HG03469 (cell line): ENCODE measurements at regions not wholly inside any gene's neighbourhood (a gene's known extent, or its start where the extent isn't known, plus 50 kb on each side); places are given as distances from the start of the nearest gene placed in this dataset.
A peak's percentile ranks its signal among the peaks of the same experiment; 100 is the strongest.

Experiments
- ATAC-seq: cut with Tn5 transposase; IDR thresholded peaks from one replicate; pipeline ENCODE4 v1.9.1; 2021; ENCODE audit warnings: mild to moderate bottlenecking, moderate library complexity, moderate number of reproducible peaks; ENCODE audit not compliant: unreplicated experiment

GRCh38 chr3:177820683-177821316 lies 623.5 kb upstream of the TBL1XR1 start:
- ATAC-seq: peak; percentile 77

DNA sequence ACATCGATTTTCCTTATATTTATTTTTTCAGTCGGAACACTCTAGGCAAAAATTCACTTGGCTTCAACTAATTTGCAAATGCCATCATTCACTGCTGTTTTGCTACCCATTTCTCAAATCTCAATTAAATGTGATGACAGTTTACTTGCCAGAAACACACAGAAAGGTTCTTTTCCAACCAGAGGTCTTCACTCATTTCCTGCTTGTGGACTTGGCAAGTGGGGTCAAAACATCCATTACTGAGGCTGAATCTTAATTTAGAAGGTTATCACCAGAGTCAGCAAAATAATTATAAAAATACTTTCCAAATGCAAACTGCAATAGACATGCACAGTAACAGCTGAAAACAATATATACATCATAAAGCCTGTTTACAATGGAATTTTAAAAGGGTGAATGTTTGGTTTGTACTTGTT lies 625.4 kb upstream of the TBL1XR1 start:
- no peak for ATAC-seq

- no peak for ATAC-seq
These were observed 626.5 kb upstream of the TBL1XR1 start for GRCh38 chr3:177823701-177824189.

DNA sequence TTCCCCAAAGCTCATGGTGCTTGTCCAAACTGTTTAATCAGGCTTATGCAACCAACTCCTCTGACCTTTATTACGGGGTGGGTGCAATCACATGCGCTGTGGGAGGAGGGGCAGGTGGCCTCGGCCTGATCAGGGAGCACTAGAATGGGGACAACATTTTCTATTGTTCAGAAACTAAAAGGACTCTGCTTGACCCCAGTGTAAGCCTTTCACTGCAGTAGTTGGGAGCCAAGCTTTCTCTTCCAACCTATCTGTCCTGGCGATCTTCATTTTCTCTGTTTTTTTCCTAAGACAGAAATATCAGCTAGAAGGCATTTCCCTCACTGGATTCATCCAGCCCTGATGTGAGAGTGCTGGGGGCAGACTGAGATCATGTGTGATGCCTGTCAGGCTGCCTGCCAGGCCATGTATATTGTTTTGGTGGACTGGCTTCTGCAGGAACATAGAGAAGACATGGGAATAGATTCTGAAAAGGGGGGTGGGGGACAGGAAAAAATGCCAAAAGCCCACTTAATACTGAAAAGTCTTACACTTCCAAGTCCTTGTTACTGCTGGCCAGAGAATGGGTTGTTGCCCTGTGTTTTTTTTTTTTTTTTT lies 627.0 kb upstream of the TBL1XR1 start:
- no peak for ATAC-seq

DNA sequence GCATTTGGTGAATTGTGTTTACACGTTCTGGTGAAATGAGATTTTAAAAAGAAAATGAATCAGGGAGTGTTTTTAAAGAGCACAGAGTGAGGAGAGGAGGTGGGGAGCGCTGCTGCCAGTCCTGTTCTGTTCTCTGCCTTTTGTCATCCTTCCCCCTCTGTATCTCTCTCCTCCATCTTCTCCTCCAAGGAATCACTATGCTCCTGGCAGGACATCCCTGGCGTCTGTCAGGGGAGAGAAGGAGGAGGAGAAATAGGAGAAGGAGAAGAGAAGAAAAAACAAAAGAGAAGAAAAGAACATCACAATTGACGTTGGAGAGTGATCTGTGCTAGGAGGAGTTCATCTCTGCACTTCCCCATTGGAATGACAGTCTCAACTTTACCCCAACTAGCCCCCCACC lies 627.6 kb upstream of the TBL1XR1 start:
- no peak for ATAC-seq

GRCh38 chr3:177826253-177826652 lies 629.0 kb upstream of the TBL1XR1 start:
- no peak for ATAC-seq

GRCh38 chr3:177827511-177828207 lies 630.4 kb upstream of the TBL1XR1 start:
- ATAC-seq: peak; percentile 54

DNA sequence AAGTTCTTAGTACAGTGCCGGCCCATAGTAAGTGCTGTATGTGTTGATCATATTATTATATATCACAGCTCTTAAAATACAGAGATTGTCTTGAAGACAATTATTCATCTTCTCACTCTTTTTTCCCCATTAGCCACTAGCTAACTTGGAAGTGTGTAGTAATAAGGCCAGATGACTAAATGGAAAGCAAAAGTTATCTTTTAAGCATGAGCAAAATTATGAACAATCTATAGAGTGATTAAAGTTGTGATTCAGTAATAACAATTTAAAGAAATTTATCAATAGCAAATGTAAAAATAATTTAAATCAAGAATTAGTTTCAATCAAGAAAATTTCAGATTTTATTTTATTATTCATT lies 630.9 kb upstream of the TBL1XR1 start:
- ATAC-seq: no peak

DNA sequence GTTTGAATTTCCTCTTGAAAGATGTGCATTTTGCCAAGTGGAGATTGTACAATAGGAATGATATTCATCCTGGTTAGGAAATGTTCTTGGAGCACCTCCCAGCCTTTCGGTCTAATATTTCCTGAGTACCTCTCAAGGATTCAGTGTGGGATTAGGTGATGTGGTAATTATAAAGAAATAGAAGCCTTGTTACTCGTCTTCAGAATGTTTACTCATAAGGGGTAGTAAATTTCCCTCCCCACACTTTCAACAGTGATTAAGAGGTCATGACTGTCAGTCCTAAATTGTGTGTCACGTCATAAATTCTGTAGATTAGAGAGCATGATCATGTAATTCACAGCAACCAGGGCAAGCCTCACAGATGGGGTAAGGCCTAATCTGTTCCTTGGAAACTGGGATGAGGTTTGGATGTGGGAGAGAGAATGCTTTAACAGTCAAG lies 633.1 kb upstream of the TBL1XR1 start:
- no peak for ATAC-seq

DNA sequence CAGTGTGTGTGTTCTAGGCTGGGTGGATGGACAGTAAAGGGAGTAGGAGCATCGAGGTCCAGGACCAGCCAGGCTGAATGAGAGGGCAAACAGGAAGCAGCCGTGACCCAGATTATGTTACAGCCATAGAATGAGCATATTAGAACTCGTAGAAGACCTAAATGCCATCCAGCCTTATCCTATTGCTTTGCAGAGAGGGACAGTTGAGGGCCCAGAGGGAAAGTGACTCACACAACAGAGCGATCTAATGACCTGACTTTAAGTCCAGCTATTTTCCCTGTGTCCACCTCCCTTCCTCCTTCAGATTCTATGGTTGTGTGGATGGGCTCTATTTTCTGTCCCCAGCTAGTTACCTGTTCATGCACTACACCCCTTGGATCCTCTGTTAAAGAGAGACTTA lies 634.1 kb upstream of the TBL1XR1 start:
- ATAC-seq: no peak

DNA sequence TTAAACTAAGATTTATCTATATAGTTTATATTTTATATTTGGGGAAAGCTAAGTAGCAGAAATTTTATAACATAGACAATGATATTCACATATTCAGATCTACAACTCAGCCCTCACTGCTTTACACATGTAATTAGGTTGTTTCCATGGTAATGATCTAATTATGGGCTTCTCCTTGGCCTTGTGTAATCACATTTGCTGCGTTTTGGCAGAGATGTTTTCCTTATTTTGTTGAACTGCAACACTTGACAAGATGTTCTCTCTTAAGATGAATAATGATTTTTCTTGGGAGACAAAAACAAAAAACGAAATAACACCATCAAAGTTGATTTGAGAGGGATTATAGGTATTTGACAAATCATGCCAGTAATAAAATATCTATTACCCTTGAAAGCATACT lies 635.6 kb upstream of the TBL1XR1 start:
- ATAC-seq: no peak

GRCh38 chr3:177833332-177833731 lies 636.0 kb upstream of the TBL1XR1 start:
- no peak for ATAC-seq

DNA sequence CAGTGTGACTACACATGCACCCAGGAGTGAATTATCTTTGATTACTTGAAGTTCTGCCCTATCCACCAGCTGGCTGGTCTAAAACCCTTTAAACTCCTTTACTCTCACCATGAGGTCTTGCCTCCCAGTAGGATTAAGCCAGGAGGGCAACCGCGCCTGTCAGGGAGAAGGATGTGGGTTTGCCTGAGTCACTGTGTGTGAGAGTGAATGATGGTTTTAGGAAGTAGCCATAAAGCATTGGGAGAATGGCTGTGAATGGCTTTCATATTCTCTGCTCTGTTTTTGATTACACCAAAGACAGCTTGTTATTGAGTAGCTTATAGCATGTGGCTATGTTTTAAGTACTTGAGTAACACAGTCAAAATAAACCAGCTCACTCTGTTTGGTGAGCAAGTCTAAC lies 637.7 kb upstream of the TBL1XR1 start:
- no peak for ATAC-seq

- no peak for ATAC-seq
These were observed 638.6 kb upstream of the TBL1XR1 start for GRCh38 chr3:177835917-177836316.

GRCh38 chr3:177836671-177837070 lies 639.4 kb upstream of the TBL1XR1 start:
- ATAC-seq: no peak

GRCh38 chr3:177837951-177838655 lies 640.8 kb upstream of the TBL1XR1 start:
- no peak for ATAC-seq

GRCh38 chr3:177838766-177839350 lies 641.6 kb upstream of the TBL1XR1 start:
- ATAC-seq: no peak

- no peak for ATAC-seq
These were observed 645.0 kb upstream of the TBL1XR1 start for GRCh38 chr3:177842302-177842701.

DNA sequence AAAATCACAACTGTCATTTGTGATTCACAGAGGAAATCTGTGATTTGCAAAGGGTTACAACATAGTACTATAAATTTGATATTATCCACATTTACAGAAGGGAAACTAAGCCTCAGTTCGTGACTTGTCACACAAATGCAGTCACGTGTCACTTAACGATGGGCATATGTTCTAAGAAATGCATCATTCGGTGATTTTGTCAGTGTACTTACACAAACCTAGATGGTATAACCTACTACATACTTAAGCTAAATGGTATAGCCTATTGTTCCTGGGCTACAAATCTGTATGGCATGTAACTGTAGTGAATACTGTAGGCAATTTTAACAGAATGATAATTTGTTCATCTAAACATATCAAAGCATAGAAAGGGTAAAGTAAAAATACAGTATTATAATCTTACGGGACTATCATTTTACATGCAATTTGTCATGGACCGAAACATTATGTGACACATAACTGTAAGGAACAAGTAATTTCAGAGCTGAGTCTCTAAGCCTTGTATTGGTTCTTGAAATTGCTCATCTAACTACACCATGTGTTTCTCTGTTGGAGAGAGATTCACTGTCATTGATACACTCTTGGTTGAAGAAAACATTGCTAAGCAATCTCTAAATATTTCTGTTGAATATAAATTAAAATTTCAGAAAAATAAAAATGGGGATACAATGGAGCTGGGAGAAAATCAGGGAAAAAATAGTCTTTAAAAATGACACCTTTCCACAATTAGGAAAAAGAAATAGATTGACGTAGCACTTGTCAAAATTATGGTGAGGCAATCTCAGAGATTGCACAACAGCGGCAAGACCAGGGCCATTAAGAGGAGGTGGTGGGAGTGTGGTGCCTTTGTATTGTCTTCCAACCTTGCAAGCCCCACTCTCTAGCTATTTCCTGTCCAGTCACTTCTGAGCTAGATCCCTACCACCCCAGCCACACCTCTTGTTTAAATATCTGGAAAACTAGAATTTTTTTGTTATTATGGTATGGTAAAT lies 645.8 kb upstream of the TBL1XR1 start:
- ATAC-seq: no peak
